Astrocyte (in vitro differentiated cells and primary cell): ENCODE measurements at regions not wholly inside any gene's neighbourhood (a gene's known extent, or its start where the extent isn't known, plus 50 kb on each side); places are given as distances from the start of the nearest gene placed in this dataset.

Source experiments
- DNase-seq: peaks from one replicate; pipeline ENCODE4 v3.0.0-alpha.2; 2010; ENCODE audit warnings: low read depth
- FAIRE-seq: peaks from 2 replicates; lab custom pipeline; 2011; peaks lifted over from hg19 to GRCh38; lab: Jason Lieb, UNC
- H2AFZ ChIP-seq: 2 replicates; pipeline ENCODE4 v1.6.0; 2012; ENCODE audit warnings: low read depth, low read length, inconsistent platforms
- H3K27ac ChIP-seq: 2 replicates; pipeline ENCODE4 v1.5.1; 2011; ENCODE audit warnings: low read depth, low read length, inconsistent platforms
- H3K27me3 ChIP-seq: 2 replicates; pipeline ENCODE4 v1.6.0; 2011; ENCODE audit warnings: low read length, inconsistent platforms; ENCODE audit not compliant: insufficient read depth
- H3K36me3 ChIP-seq: 2 replicates; pipeline ENCODE4 v1.5.1; 2011; ENCODE audit warnings: low read length, inconsistent platforms; ENCODE audit not compliant: insufficient read depth
- H3K4me1 ChIP-seq: 2 replicates; pipeline ENCODE4 v1.5.1; 2011; ENCODE audit warnings: low read length, inconsistent platforms; ENCODE audit not compliant: insufficient read depth
- H3K4me2 ChIP-seq: 2 replicates; pipeline ENCODE4 v1.6.0; 2012; ENCODE audit warnings: low read length, inconsistent platforms
- H3K4me3 ChIP-seq: 2 replicates; pipeline ENCODE4 v1.5.1; 2011; ENCODE audit warnings: low read depth, mild to moderate bottlenecking, low read length, inconsistent platforms; ENCODE audit not compliant: insufficient read depth
- H3K79me2 ChIP-seq: 2 replicates; pipeline ENCODE4 v1.6.0; 2012; ENCODE audit warnings: mild to moderate bottlenecking, low read length, inconsistent platforms; ENCODE audit not compliant: insufficient read depth
- H3K9ac ChIP-seq: 2 replicates; pipeline ENCODE4 v1.6.0; 2012; ENCODE audit warnings: mild to moderate bottlenecking, low read length, inconsistent platforms
- H3K9me3 ChIP-seq: 2 replicates; pipeline ENCODE4 v1.5.1; 2012; ENCODE audit warnings: low read depth, mild to moderate bottlenecking, low read length, inconsistent platforms; ENCODE audit not compliant: insufficient read depth
- H4K20me1 ChIP-seq: 2 replicates; pipeline ENCODE4 v1.6.0; 2012; ENCODE audit warnings: low read length, inconsistent platforms; ENCODE audit not compliant: insufficient read depth
- H3K27ac Mint-ChIP-seq: one replicate; pipeline ENCODE4 v1.8.0; 2021; ENCODE audit warnings: mild to moderate bottlenecking, mixed read lengths; ENCODE audit not compliant: unreplicated experiment
- H3K27me3 Mint-ChIP-seq: one replicate; pipeline ENCODE4 v1.8.0; 2021; ENCODE audit warnings: low read depth, mixed read lengths; ENCODE audit not compliant: unreplicated experiment
- H3K36me3 Mint-ChIP-seq: one replicate; pipeline ENCODE4 v1.8.0; 2021; ENCODE audit warnings: low read depth, mixed read lengths; ENCODE audit not compliant: unreplicated experiment
- H3K4me1 Mint-ChIP-seq: one replicate; pipeline ENCODE4 v1.8.0; 2021; ENCODE audit warnings: low read depth, mixed read lengths; ENCODE audit not compliant: unreplicated experiment
- H3K4me3 Mint-ChIP-seq: one replicate; pipeline ENCODE4 v1.8.0; 2021; ENCODE audit warnings: mild to moderate bottlenecking, moderate library complexity, mixed read lengths; ENCODE audit not compliant: unreplicated experiment
- H3K9me3 Mint-ChIP-seq: one replicate; pipeline ENCODE4 v1.8.0; 2021; ENCODE audit warnings: mild to moderate bottlenecking, mixed read lengths; ENCODE audit not compliant: unreplicated experiment
- EZH2 ChIP-seq: IDR thresholded peaks from 2 replicates; pipeline ENCODE4 v1.6.1; 2012; ENCODE audit warnings: mild to moderate bottlenecking, low read length, inconsistent platforms; ENCODE audit not compliant: insufficient read depth
- TF ChIP-seq, protein P1 (sequence below): IDR thresholded peaks from 2 replicates; pipeline ENCODE4 v1.5.1; 2011; ENCODE audit warnings: low read depth, mild to moderate bottlenecking, inconsistent platforms, low read length, moderate library complexity; ENCODE audit not compliant: insufficient read depth

DNA sequence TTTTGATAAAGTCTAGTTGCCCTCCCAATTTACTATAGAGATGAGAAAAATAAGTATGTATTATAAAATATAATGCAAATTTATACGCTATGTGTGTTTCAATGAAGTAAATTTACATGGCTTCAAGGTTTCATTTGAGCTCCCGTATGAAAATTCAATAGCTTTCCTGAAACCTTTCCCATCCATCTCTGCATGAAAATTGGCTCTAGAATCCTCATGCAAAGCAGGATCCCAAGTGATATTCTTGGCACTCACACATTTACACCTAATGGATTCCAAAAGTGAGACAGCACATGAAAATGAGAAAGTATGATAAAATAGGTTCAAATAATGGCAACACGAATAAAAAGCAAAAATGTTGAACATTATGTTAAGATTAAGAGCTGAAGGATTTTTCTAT, 1595.8 kb upstream of the SEL1L start:
- H4K20me1 ChIP-seq, result no peaks in the 10 kb centered on the region
- Mint-ChIP-seq H3K4me3 (no peak overlapping the region), H3K9me3 (no peaks in the 10 kb centered on the region), H3K36me3 (no peaks in the 10 kb centered on the region), H3K27me3 (no peaks in the 10 kb centered on the region), H3K4me1 (no peaks in the 10 kb centered on the region), H3K27ac (no peak overlapping the region)
- no peaks in the 10 kb centered on the region for H3K36me3 ChIP-seq
- no peak overlapping the region for H3K27ac ChIP-seq
- H3K4me3 ChIP-seq, result no peak overlapping the region
- no peak overlapping the region for H3K4me2 ChIP-seq
- H3K9ac ChIP-seq, result no peak overlapping the region
- no peaks in the 10 kb centered on the region for H3K4me1 ChIP-seq
- no peak overlapping the region for H2AFZ ChIP-seq
- no peak for FAIRE-seq
- no peaks in the 10 kb centered on the region for H3K79me2 ChIP-seq
- DNase-seq, result no peak
- H3K9me3 ChIP-seq, result no peaks in the 10 kb centered on the region
- no peaks in the 10 kb centered on the region for H3K27me3 ChIP-seq
- no peak for TF ChIP-seq EZH2
- TF ChIP-seq, protein P1, sequence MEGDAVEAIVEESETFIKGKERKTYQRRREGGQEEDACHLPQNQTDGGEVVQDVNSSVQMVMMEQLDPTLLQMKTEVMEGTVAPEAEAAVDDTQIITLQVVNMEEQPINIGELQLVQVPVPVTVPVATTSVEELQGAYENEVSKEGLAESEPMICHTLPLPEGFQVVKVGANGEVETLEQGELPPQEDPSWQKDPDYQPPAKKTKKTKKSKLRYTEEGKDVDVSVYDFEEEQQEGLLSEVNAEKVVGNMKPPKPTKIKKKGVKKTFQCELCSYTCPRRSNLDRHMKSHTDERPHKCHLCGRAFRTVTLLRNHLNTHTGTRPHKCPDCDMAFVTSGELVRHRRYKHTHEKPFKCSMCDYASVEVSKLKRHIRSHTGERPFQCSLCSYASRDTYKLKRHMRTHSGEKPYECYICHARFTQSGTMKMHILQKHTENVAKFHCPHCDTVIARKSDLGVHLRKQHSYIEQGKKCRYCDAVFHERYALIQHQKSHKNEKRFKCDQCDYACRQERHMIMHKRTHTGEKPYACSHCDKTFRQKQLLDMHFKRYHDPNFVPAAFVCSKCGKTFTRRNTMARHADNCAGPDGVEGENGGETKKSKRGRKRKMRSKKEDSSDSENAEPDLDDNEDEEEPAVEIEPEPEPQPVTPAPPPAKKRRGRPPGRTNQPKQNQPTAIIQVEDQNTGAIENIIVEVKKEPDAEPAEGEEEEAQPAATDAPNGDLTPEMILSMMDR, result no peak

DNA sequence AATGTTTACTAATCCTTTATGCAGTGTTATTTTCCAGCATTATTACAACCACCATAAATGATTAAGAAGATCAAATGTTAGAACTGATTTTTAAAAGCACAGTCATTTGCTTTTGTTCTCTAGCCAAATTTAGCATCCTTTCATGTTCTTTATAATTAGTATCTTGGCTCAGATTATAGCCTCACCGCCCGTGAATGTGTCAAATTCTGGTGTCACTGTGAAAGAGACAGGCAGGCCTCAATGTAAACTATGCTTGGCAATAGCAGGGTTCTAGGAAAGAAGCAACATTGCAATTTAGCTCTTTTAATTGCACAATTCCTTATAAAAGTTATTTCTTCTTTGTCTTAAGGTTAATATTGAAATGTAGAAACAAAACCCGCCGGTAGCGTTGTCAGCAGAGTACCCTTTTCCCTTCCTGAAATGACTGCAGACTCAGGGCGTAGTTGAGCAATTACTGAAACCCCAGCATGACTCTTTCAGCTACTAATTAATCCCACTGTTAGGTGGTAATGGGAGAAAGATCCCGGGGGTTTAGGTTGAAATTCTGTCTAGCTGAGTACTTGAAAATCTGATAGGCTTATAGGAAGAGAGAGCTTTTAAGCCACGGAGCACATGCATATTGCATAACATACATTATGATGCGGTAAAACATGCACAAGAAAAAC, 1600.5 kb upstream of the SEL1L start:
- Histone ChIP-seq H2AFZ (no peak overlapping the region), H3K9ac (no peak overlapping the region)

DNA sequence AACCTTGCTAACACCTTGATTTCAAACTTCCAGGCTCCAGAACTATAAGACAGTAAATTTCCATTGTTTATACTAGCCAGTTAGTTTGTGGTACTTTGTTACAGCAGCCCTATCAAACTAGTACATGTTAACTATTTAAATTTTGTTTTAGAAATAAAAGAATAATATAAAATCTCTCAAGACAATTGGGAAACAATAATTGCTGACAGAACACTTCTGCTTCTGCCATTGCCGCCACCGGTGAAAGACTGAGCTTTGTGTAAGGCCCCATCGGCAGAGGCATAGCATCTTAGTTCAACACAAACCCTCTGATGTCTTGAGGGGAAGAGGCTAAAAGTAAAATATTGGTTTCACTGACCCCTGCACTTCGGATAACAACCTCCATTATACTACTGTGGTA, 1607.1 kb upstream of the SEL1L start:
- H3K27ac ChIP-seq, result no peak overlapping the region
- no peaks in the 10 kb centered on the region for H4K20me1 ChIP-seq
- no peaks in the 10 kb centered on the region for H3K36me3 Mint-ChIP-seq
- no peak for DNase-seq
- no peak overlapping the region for H3K27ac Mint-ChIP-seq
- H3K27me3 Mint-ChIP-seq, result no peaks in the 10 kb centered on the region
- H3K36me3 ChIP-seq, result no peaks in the 10 kb centered on the region
- no peak overlapping the region for H3K4me3 Mint-ChIP-seq
- H3K9me3 ChIP-seq, result no peaks in the 10 kb centered on the region
- TF ChIP-seq, protein P1, result no peak
- no peak for TF ChIP-seq EZH2
- no peak overlapping the region for H3K4me2 ChIP-seq
- no peaks in the 10 kb centered on the region for H3K9me3 Mint-ChIP-seq
- no peak for FAIRE-seq
- H3K27me3 ChIP-seq, result no peaks in the 10 kb centered on the region
- no peak overlapping the region for H3K9ac ChIP-seq
- H3K4me3 ChIP-seq, result no peak overlapping the region
- H3K4me1 ChIP-seq, result no peaks in the 10 kb centered on the region
- no peaks in the 10 kb centered on the region for H3K4me1 Mint-ChIP-seq
- no peak overlapping the region for H2AFZ ChIP-seq
- H3K79me2 ChIP-seq, result no peaks in the 10 kb centered on the region

More for the DNA sequence above, 1600.5 kb upstream of the SEL1L start:
- Histone ChIP-seq H3K27me3 (no peaks in the 10 kb centered on the region), H3K79me2 (no peaks in the 10 kb centered on the region), H3K36me3 (no peaks in the 10 kb centered on the region), H3K4me1 (no peaks in the 10 kb centered on the region), H3K27ac (no peak overlapping the region), H3K4me2 (no peak overlapping the region), H3K9me3 (no peaks in the 10 kb centered on the region), H3K4me3 (no peak overlapping the region), H4K20me1 (no peaks in the 10 kb centered on the region)
- H3K9me3 Mint-ChIP-seq, result no peaks in the 10 kb centered on the region
- TF ChIP-seq, protein P1, result no peak
- no peak for TF ChIP-seq EZH2
- H3K27ac Mint-ChIP-seq, result no peak overlapping the region
- DNase-seq (no peak), FAIRE-seq (no peak)
- no peaks in the 10 kb centered on the region for H3K27me3 Mint-ChIP-seq
- no peaks in the 10 kb centered on the region for H3K36me3 Mint-ChIP-seq
- H3K4me3 Mint-ChIP-seq, result no peak overlapping the region
- H3K4me1 Mint-ChIP-seq, result no peaks in the 10 kb centered on the region
